ENCODE measurements at regions not wholly inside any gene's neighbourhood (a gene's known extent, or its start where the extent isn't known, plus 50 kb on each side); places are given as distances from the start of the nearest gene placed in this dataset.

DNA sequence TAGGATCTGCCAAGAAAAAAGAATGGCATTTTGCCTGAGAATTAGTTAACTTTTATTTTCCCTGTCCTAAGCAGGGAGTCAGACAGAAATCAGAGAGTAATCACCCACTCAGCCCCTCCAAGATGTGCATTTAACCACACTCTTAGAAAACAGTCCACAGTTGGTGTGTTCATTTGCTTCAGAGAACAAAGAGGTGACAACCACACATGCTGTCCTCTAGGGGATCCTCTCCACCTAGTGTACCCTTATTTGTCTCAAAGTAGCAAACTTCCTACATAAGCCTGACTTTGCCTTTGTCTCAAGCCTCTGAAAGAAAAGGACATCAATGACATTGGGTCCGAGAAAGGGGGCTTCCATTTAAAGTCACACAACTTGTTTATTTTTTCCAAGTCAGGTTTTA is 107.0 kb upstream of the RFC3 start:
- no peak for DNase-seq (ENCODE audit: low read depth)

DNA sequence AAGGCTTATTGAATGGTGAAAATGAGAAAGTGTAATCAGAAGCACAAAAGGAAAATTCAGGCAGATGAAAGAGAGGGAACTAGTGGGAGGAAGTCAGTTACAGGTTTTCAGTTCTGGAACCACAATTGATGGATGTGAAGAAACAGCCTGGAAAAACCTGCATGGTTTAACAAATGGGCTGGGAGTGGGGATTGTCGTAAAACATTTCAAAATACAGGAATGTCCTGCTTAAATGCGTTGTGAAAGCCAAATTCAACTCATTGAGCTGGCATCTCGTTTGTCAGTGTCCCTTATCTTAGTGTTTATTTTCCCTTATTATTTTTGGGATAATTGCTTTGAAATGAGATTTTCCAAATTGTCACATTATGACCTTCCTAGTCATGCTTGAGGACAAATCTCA is 106.5 kb upstream of the RFC3 start:
- DNase-seq (ENCODE audit: low read depth) = no peak

DNA sequence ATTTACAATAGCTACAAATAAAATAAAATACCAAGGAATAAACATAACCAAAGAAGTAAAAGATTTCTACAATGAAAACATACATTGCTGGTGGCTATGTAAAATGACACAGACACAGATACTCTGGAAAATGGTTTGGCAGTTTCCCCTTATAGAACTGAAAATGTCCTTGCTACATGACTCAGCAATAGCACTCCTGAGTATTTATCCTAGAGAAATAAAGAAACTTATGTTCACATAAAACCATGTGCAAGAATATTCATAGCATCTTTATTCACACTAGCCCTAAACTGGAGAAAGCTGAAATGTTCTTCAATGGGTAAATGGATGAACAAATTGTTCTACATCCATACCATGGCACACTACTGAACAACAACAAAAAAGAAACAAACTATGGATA is 100.2 kb upstream of the RFC3 start:
- no peak for DNase-seq (ENCODE audit: low read depth)

DNA sequence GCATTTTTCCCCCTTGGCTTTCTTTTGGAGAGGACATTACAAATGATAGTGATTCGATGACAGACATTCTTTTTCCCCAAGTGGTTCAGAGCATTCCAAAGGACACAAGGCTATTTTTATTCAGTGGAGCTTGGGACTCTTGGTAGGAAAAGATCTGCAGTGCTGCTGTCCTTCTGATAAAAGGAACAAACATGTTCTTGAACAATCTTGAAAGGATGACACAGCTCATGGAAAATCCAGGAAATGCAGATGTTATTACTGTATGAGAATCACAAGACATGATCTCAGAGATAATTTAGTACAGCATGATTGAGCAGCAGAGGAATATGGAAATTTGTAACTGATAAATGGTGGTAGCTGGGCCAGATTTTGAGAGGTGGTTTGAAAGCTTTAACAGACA is 96.2 kb upstream of the RFC3 start:
- no peak for DNase-seq (ENCODE audit: low read depth)

DNA sequence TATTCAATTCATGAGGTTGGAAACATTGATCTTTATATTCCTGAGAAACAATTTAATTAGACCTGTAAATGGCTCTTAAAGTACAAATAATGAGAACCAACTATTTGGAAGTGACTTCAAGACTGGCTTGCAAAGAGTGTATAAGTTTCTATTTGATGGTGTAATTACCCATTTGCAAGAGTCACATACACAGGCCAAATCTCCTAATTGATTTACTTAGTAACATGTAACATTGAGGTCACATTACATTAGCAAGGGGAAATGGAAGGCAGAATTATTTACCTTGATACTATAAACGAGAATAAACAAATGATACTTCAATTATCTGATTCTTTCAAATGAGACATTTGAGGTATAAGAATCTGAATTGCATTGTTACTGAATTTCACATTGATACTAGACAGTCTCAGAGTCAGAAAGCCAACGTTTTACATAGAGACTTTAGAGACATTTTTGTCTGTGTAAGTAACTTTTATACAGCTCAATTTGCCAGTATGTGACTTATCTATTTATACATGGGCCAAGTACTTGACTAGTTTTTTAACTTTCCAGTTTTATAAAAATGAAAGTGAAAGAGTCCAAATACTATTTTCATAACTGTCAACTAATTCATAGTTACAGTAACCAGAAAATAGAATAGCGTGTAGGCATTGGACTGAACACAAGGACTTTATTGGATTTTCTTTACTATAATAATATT is 95.6 kb upstream of the RFC3 start:
- DNase-seq (ENCODE audit: low read depth) = no peak

DNA sequence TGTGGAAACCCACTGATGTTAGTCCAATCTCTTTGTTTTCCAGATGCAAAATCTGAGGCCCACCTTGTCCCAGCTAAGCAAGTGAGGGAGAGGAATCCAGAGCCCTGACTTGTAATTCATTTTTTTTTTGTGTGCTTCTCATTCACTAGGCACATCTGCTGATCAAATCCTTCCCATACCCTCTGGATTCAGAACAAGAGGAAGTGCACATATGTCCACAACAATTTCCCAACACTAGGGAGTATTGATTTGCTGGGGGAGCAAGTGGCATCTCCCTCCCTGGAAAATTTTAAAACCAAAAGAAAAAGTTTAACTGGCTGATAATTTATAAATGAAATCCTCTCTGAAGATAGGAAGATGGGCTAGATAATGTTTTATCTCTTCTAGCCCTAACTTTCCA is 94.6 kb upstream of the RFC3 start:
- no peak for DNase-seq (ENCODE audit: low read depth)

DNA sequence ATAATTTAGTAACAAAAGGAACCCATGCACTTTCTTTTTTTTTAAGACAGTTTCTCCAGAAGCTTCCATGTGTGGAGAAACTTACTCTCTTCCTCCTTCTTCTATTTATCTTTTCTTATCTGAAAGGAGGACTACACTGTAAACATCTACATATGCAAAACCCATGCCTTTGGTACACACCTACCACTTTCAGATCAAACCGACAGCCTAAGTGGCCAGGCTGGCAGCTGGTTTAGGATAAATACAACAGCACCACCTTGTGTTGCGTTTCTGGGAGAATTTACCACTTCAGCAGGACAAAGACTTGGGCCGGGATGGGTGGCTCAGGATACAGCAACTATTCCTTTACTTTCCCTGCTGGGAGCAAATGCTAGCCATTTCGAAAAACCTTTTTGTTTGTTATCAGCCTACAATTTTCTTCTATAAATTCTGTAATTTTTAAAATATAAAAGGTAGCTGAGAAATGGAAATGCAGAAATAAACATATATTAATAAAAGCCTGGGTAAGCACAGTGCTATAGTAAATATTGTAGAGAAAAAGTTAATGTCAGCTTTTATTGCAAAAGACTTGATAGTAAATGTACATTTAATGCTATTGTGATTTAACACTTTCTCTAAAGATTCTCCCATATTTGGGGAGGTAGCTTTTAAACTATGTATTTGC is 94.0 kb upstream of the RFC3 start:
- DNase-seq (ENCODE audit: low read depth) = peak; percentile 48

DNA sequence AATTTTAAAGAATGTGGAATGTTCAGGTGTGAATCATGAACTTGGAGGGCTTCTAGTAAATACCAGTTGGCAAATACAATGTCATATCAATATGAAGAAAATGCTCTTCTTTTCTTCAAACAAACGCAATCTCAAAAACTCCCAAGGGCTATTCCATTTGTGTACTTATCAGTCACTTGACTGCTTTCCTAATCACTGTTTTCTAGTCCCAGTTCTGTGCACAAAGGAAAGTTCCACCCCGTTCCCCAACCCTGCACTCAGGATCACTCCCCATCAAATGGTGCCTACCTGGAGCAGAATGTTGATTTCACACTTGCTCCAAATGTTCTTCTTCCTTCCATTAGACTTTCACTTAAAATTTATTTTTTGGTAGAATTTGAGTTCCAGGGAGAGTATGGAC is 92.6 kb upstream of the RFC3 start:
- no peak for DNase-seq (ENCODE audit: low read depth)

DNA sequence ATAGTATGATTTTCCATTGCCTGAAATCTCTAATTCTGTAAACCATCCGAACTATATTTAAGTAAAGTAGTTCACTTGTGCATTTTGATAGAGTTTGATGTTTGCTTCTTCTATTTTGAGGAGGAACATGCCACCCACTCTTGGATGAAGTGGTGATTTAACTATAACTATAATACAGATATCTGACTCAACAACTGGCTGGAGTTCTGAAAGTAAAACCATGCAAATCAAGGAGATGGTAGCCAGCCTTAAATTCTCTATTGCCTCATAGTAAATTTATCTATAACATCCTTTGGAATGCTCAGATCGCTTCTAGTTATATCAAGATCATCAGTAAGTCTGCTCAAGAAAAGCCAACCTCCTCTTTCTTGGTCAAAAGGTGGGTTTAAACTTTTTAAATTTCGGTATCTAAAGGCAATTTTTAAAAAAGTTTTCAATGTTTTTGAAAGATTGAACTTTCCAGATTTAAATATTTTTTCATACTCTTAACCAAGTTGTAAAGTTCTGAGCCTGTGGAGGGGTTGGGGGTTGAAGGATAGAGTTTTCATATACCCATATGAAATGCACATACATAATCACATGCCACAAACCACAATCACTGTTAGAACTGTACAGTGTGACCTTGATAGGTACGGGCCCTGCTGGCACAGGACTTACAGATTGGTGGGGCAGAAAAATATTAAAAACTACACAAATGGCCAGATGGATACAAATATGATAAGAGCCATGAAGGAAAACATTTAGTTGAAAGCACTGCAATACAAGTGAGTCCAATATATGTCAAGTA is 90.5 kb upstream of the RFC3 start:
- DNase-seq (ENCODE audit: low read depth) = no peak

DNA sequence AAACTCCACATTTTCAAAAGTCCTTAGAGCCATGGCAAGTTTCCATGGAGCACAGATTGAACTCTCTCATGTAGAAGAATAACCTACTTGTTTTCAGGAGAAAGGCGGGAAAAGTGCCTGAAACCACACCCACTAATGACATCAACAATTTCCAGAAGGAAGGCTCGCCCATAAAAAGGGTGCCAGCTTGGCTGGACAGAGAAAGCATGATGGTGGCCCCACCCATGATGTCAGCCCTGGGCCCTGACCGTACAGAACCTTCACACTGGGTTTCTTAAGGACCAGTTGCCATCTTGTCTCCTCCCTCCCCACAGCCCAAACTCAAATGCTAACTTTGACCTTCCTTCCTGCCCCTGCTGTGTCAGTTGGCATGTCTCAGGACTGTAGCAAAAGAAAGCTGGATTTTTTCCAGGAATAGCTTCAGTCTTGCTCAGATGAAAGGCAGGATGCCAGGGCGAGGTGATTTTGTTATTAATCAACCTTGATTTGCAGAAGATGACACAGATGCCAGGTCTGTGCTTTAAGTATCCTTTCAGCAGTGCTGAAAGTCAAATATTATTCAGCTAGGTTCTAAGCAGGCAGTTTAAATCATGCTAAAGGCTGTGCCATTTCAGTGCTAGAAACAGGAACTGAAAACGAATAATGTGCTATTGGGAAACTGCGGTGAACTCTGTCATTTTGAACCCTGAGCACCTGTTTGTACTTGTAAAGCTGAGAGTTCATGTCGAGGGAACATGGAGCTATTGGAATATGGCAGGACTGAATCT is 89.5 kb upstream of the RFC3 start:
- DNase-seq (ENCODE audit: low read depth) = no peak

DNA sequence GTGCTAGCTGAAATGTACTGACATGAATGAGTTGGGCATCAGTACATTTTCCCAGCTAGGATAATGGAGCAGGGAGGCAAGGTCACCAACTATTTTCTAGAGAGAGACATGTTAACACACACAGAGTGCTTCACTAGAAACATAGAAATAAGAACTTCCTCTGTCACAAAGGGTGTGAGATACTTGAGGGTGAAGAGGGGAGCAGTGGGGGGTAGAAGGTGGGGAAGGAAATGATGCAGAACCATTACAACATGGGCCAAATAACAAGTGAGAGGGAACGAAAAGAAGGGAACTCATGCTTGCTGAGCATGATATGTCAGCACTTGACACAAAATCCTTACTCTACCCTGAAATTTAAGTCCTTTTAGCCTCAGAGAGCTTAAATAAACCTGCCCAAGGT is 87.8 kb upstream of the RFC3 start:
- DNase-seq (ENCODE audit: low read depth) = no peak

DNA sequence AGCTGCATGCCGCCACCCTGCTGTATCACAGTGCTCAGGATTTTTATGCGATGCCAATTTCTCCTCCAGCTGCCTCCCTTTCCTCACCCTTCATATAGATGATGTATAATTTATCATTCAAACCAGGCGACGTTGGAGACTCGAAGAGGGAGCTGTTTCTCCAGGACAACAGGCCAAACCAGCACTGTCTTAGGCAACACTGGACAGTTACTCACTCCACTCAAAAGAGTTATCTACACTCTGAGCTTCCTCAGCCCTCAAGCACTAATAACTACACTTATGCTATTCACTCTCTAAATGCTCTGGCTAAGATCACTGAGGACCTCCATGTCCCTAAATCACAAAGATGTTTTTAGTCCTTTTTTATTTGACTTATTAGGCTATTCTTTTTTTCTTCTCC is 87.3 kb upstream of the RFC3 start:
- DNase-seq (ENCODE audit: low read depth) = no peak

DNA sequence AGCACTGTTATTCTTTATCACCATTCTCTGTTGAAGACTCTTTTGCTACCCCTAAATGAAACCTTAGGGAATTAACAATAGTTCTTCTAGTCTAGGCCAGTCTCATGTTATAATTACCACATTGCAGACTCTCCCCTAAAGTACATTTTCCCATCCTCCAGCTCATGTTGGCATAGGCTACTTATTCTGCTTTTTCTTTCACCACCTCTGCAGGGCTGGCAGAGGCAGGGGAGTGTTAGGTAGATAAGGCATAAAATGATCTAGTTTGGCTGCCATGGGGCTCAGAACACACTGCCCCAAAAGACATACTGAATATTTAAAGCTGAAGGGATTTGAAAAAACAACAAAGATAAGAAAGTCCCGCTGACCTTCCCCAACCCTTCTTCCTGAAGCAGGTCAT is 82.7 kb upstream of the RFC3 start:
- DNase-seq (ENCODE audit: low read depth) = no peak

DNA sequence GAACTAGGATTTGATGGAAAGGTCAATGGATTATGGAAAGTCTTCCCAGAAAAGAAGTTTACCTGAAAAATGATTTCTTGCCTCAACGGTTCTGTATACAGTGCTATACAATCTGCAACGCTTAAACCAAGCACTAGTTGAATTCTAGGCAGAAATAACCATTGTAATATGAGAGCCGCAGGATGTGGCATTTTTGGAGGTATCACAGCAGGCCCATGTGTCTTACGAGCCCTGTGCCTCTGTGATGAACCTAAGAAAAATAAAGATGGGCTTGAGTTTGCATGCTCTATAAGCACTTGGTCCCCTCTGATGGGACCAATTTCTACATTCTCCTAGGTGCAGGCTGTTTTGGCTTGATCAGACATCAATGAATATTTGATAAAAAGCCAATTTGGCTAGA is 78.7 kb upstream of the RFC3 start:
- no peak for DNase-seq (ENCODE audit: low read depth)

DNA sequence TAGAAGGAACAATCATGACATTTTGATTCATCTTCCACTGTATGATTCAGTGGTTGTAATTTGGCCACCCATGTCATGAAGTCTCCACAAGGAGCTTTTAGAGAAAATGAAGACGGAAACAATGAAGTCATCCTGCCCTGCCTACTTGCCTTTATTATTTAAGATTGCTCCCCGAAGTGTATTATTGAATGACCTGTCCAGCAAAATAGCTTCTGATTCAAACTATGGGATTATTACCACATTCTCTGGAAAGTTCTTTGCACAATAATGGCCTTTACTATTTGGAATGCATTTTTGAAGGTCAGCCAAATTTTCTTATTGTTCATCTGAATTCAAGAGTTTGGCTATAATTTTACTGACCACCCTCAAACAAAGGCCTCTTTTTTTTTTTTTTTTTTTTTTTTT is 77.8 kb upstream of the RFC3 start:
- no peak for DNase-seq (ENCODE audit: low read depth)

DNA sequence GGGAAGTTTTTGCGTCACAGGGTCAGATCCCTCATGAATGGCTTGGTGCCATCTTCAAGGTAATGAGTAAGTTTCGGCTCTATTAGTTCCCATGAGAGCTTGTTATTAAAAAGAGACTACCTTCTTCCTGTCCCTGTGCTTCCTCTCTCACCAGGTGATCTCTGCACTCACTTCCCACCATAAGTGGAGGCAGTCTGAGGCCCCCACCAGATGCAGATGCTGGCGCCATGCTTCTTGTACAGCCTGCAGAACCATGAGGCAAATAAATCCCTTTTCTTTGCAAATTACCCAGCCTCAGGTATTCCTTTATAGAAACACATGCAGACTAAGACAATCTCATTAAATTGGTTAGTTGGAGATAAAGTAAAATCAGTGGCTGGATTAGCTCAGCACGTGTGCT is 75.6 kb upstream of the RFC3 start:
- no peak for DNase-seq (ENCODE audit: low read depth)

DNA sequence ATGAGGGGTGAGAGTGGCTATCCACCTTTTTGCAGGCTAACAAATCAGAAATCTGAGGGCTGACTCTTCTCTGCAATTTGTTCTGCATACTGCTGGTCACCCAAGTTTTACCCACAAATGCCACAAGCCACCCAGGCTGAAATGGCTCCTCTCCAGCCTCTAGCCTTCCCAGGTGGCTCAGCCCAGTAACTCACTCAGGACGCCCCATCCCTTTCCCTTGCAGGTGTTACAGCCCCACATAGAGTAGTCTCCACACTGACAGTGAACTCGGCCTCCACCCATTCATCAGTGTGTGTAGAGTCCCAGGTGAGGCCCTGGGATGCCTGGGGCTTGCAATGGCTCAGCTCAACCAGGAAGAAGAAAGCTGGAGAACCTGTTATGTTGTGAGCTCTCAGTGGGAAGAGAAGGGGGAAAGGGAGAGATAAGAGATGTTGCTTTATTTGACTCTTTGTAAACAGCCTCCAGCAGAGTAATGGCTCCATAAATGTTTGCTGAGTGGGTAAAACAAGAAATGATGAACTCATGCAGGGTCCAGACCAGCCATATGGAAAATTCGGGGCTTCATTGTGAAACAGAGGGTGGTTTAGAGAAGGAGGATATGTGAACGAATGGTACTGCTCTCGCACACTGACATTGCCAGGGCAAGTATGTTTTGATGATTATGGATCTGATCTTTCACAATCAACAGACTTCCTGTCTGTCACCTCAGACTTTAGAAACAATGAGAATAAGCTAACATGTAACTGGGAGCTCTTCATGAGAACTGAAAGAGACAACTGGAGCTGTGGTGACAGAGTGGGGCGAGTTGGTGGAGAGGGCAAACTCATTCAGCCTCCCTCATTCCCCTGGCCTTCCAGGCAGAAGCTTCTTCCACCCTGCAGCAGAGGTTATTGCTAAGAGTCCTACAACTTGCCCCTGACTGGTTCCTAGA is 74.2 kb upstream of the RFC3 start:
- no peak for DNase-seq (ENCODE audit: low read depth)

DNA sequence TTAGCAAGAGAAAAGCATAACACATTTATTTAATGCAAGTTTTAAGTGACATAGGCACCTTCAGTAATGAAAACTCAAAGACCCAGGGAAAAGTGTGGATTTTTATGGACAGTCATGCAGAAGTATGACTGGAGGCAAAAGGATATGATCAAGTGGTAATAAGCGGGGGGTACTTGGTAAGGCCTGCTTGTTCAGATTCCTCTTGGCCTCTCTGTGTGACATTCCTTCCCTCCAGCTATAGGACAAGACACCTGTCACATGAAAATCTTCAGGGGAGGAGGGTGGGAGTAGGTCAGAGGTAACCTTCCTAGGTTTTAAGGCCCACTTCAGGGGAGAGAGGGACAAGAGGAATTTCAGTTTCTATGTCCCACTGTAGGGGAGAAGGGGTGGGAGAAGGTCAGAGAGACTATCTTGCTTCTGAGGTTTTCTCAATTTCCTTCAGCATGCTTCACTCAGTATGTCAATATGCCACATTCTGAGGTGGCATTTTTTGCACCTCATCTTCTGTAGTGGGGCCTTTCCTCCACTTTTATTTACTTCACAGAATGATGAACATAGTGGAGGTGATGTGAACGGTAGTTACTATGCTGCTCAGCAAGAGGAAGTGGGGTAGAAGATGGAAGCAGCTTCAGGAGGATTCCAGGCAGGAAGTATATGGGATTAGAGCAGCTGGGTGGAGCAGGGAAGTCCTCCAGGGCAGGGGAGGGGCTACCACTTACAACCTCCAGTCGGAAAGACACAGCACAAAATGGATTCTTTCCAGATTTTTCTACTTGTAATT is 73.2 kb upstream of the RFC3 start:
- DNase-seq (ENCODE audit: low read depth) = no peak

DNA sequence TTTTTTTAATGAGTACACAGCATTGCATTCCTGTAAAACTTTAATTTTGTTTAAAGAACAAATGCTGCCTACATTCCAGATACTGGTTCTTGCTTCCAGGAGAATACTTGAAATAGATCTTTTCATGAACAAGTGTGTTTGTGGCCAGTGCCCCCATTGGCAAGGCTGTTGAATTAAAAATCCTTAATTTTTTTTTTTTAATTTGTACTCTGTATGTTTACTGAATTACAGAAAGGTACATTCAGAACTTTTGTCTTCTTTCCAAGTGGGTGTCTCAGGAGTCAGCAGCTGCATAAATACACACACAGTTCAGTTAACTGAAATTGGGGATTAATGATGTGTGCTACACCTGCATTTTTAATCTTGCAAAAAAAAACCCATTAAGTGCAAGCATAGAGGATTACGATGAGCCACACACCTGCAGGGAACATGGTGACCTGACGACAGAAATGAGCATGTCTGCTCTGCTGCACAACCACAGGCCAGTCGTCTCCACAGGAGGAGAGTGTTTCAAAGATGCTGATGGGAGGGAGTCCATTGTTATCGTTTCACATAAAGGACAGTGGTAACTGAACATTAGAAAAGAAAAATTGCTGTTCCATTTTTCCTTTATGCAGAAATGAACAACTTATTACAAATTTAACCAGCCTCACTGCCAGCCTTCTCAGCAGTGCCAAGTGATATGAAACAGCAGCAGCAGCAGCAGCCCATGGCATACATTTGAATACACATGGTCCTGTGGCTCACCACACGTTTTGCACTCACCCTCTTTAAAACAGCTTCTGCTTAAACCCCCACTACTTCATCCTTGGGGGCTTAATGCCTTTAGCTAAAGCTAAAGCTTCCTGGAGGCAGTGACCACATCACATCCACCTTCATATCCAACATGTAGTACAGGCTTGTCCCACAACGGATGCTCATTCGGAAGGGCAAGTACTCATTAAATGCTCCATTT is 72.3 kb upstream of the RFC3 start:
- DNase-seq (ENCODE audit: low read depth) = no peak

DNA sequence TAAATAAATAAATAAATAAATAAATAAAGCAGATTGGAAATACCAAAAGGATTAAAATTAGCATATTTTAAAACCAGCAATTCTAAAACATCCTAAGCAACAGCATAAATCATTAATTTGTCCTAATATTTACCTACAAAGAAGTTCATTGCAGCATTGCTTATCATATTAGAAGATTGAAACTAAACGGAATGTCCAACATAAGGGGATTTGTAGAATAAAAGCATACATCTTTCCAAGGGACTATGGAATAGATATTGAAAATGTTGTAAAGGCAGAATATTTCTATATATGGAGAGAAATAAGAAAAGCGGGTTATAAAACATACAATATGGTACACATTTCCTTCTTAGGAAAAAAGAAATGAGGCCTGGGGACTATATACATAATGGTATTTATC is 71.1 kb upstream of the RFC3 start:
- DNase-seq (ENCODE audit: low read depth) = no peak

Data from stimulated activated CD4-positive, alpha-beta T cell treated with anti-CD3 and anti-CD28 coated beads, Interleukin-2, amount 100 ng/mL, for 4 hours (primary cell).